ENCODE measurements at regions not wholly inside any gene's neighbourhood (a gene's known extent, or its start where the extent isn't known, plus 50 kb on each side); places are given as distances from the start of the nearest gene placed in this dataset.
"Not testable (repeated sequence)": the region's sequence is repeated elsewhere in the genome, so short reads cannot be mapped to it uniquely, and the experiment has no call there.

DNA sequence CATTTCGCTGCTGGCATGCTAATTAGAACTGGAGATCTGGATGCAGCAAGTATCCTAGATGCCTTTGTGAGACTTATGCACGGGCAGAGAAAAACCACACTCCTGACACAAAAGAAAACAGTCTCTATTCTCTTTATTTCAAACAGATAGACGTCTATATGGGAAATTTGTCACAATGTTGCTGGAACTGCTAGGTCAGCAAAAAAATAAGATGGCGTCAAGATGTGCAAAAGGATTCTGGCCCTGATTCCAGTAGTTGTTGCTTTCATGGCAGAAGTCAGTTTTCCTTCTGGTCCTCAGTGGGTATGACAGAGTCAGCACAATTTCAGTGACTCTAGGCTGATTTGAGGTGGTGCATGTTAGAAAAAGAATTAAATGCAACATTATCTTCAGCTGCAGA is 1068.0 kb downstream of the SLITRK5 start:
- no peak for DNase-seq

DNA sequence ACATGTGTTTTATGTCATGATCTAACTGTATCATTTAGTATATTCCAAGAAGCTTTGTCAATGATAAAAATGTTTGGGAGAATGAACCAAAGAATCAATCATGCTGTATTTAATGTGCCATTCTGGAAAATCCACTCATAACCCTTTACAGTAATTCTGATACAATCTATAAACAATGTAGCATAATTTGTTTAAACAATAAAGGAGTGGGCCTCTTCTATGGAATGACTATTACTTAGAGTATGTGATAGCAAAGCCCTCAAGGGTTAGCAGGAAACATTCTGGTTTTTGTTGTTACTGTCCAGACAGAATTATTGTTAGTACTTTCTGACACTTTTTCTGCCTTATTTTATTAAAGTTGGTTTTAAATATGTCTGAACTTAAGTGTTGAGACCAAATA is 1073.1 kb downstream of the SLITRK5 start:
- no peak for DNase-seq

- no peak for DNase-seq
Measured at GRCh38 chr13:88745011-88745410, 1073.8 kb downstream of the SLITRK5 start.

- no peak for DNase-seq
Measured at GRCh38 chr13:88752041-88752440, 1080.9 kb downstream of the SLITRK5 start.

- DNase-seq, result no peak
Measured at GRCh38 chr13:88754141-88754540, 1083.0 kb downstream of the SLITRK5 start.

DNA sequence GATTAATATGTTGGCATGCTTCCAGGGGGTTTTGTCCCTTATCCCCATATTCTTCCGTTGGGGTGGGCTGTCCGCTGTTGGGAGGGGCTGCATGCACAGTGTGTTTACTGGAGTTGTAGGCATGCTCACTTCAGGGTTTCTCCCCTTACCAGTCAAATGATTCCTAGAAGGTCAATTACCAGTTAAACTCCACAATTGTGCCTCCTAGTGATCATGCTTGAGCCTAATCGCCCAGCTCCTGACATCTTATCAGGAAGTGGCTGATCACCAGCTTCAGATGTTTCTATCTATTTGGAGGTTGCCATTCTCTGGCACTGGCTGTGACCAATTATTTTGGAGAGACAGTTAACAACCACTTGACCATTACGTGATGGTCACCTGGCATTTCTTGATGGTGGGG is 1090.0 kb downstream of the SLITRK5 start:
- DNase-seq, result no peak

DNA sequence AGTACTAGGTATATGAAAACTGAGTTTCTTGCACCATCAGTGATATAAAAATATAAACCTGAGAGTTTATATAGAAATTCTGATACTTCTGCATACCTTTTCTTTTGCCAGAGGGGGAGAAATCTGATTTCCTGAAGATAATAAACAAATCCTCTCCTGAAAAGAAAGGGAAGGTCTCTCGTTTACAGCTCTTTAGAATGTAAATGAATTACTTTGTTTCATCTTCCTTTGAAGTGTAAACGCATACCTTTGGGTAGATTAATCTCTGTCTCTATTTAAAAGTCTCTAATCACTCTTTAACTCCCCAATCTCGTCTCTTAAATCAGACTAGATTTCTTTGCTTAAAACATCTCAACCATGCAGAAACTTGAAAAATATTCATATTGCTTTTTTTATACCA is 1092.9 kb downstream of the SLITRK5 start:
- no peak for DNase-seq

DNA sequence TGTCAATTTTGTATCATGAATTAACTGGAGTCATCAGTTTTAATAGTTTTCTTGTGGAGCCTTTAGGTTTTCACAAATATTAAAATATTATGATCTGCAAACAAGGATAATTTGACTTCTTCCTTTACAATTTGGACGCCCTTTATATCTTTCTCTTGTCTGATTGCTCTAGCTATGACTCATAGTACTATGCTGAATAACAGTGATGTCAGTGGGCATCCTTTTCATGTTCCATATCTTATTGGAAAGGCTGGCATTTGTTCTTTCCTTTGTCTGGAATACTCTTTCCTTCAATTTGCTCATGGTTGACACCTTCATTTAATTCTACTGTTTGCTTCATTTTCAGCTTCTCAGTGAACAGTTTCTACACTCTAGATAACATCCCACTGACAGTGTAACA is 1129.3 kb downstream of the SLITRK5 start:
- no peak for DNase-seq

- no peak for DNase-seq
Measured at GRCh38 chr13:88801361-88801760, 1130.2 kb downstream of the SLITRK5 start.

DNA sequence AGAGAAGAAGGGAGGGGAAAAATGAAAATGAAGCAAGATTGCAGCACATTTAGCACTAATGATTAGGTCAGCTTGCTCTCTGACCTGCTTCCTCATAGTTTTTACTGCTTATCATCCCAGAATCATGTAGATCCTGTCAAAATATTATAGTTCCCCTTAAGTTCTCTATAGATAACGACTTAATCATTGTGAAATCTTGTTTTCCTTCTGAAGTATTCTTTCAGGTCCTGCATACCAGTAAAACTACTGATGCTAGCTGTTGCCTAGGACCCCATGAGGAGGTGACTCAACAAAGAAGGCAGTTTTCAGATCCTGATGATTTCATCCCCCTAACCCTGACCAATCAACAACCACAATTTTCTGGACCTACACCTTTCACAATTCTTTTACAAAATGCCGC is 1131.7 kb downstream of the SLITRK5 start:
- DNase-seq, result no peak

DNA sequence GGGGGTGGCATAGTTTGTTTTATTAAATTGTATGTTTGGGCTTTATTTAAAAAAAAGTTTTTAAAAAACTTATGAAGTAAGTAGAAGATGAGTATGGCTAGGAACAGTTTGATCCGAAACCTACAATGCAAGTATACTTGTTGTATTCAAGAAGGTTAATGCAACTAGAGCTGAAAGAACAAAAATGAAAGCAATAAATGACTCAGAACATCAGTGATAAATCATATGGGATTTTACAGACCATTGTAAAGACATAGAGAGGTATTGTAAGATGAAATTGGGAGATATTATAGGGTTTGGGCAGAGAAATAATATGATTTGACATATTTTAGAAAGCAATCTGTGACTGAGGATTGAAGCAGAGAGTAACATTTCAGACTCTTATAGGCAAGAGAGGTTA is 1135.3 kb downstream of the SLITRK5 start:
- no peak for DNase-seq

- DNase-seq, result no peak
Measured at GRCh38 chr13:88817560-88817959, 1146.4 kb downstream of the SLITRK5 start.

DNA sequence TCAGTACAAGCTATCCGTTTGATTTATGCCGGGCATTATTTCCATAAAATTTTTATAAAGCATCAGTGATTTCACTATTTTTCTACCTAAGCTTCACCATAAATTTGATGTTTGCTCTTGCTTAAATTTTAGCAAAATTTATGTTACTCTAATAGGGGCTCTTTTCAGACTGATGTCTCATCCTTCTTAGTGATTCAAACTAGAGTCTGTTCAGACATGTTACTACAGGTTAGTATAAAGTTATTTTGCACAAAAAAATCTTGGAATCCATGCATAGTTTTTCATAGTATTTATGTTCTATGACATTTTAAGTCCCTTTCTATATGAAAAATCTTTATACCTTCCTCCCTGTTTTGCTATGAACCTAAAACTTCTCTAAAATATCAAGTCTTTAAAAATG is 1151.9 kb downstream of the SLITRK5 start:
- no peak for DNase-seq

DNA sequence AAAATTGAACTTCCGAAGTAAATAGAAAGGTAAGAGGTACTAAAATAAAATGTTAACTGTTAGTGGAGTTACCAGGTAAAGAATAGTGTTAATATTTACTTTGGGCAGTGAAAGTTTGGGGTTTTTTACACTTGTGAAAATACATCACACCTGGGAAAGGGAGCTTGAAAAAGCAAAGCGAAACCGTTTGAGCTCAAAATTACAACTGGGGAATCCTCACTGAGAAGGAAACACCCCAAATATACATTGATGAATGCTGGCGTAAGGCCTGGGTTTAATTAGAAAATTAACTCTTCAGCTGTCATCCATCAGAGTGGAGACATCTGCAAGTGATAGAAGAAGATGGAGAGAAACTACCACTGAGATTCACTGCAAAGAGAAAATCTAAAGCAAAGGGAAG is 1153.0 kb downstream of the SLITRK5 start:
- no peak for DNase-seq

- DNase-seq, result no peak
Measured at GRCh38 chr13:88840085-88840484, 1168.9 kb downstream of the SLITRK5 start.

DNA sequence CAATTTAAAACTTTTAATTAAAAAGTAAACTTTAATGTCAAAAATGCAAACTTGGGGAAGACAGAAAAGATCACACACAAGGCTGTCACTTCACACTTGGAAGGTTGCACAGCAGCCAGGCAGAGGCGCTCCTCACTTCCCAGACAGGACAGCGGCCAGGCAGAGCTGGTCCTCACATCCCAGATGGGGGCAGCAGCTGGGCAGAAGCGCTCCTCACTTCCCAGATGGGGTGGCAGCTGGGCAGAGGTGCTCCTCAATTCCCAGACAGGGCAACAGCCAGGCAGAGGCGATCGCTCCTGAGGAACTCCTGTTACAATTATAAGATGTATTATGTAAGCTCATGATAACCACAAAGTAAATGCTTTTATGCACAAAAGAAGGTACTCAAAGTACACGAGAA is 1181.1 kb downstream of the SLITRK5 start:
- DNase-seq, result not testable (repeated sequence)

GRCh38 chr13:88857256-88857655 is 1186.1 kb downstream of the SLITRK5 start:
- DNase-seq, result no peak

GRCh38 chr13:88862095-88862620 is 1191.0 kb downstream of the SLITRK5 start:
- DNase-seq, result no peak

GRCh38 chr13:88863116-88863515 is 1191.9 kb downstream of the SLITRK5 start:
- no peak for DNase-seq

GRCh38 chr13:88866195-88866594 is 1195.0 kb downstream of the SLITRK5 start:
- no peak for DNase-seq

DNA sequence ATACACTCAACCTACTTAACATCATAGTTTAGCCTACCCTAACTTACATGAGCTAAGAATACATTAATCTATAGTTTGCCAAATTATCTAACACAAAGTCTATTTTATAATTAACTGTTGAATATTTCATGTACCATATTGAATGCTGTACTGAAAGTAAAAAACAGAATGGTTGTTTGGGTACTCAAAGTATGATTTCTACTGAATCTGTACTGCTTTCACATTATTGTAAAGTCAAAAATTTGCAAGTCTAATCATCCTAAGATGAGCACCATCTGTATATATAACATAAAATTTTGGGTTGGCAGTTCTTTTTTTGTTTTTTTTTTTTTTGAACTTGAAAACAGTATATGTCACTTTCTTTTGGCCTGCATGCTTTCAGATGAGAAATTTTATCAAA is 1212.6 kb downstream of the SLITRK5 start:
- DNase-seq, result no peak

DNA sequence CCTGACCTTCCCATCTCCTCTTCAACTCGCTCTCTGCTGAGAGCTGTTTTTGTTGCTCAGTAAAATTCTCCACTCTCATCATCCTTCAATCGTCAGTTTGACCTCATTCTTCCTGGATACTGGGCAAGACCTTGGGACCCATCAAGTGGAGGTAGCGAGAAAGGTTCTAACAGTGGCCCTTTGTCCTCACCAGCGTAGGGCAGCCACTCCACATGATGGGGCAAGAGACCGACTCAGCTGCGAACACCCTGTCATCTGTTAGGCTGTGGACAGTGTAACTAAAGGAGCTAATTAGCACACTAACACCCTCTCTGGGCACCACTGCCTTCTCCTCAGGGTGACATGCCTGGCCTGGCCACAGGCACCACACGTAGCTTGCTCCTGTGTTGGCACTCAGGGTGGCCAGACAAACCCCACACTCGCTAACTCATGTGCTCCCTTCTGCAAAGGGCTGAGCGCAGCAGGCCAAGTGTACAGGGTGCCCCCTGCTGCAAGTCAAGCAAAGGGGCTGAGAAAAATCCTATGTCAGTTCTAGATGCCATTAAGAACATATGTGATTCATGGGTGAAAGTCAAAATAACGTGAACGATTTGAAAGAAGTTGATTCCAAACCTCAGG is 1216.0 kb downstream of the SLITRK5 start:
- no peak for DNase-seq

GRCh38 chr13:88895261-88895941 is 1224.2 kb downstream of the SLITRK5 start:
- DNase-seq, result no peak

DNA sequence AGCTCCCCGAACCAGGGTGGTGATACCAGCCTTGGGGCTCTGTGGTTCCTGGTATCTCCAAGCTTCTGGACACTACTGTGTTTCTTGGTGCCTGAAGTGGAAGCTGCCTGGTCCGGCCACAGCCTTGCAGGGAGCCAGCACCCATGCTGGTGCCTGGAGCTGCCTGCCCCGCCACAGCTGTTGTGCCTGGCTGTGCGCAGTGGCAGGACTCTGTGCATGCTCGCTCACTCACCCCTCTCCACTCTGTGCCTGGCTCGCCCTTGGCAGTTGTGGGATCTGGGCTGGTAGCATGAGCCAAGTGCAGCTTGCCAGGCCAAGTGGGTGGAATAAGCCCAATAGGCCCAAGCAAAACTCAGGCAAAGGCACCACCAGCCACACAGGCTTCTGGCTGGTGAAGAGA is 1225.3 kb downstream of the SLITRK5 start:
- DNase-seq, result no peak

GRCh38 chr13:88908961-88909441 is 1237.8 kb downstream of the SLITRK5 start:
- DNase-seq, result no peak

Data from activated effector memory CD4-positive, alpha-beta T cell treated with anti-CD3 and anti-CD28 coated beads, Interleukin-2, amount 50 U/mL, for 16 hours (primary cell).